Esophagus squamous epithelium (tissue), 5 donors: ENCODE measurements at regions not wholly inside any gene's neighbourhood (a gene's known extent, or its start where the extent isn't known, plus 50 kb on each side); places are given as distances from the start of the nearest gene placed in this dataset.
A peak's percentile ranks its signal among the peaks of the same experiment; 100 is the strongest.

Experiments used
- DNase-seq: peaks from one replicate; lab custom pipeline; 2025; lab: John Stamatoyannopoulos, UW
- H3K27ac ChIP-seq, 4 donors: fragments of 200-600 bp; sonication (generic); one replicate each; pipeline ENCODE4 v1.5.1; 2016 to 2019; ENCODE audit warnings: mild to moderate bottlenecking in 1 of 4
- H3K27me3 ChIP-seq, 4 donors: fragments of 200-600 bp; sonication (generic); 1 replicate in 3 of 4; 2 replicates in 1 of 4; pipeline versions ENCODE4 v1.5.1 to v1.6.0; 2017 to 2021; ENCODE audit warnings: antibody characterized with exemption in 1 of 4
- H3K36me3 ChIP-seq, 3 donors: fragments of 200-600 bp; sonication (generic); one replicate each; pipeline ENCODE4 v1.5.1; 2016 to 2019
- H3K4me1 ChIP-seq, 3 donors: fragments of 200-600 bp; sonication (generic); one replicate each; pipeline ENCODE4 v1.5.1; 2017 to 2019
- H3K4me3 ChIP-seq, 4 donors: fragments of 200-600 bp; sonication (generic); 1 replicate in 3 of 4; 2 replicates in 1 of 4; pipeline ENCODE4 v1.5.1; 2016 to 2019; ENCODE audit warnings: mild to moderate bottlenecking in 2 of 4, moderate library complexity in 1 of 4
- H3K9me3 ChIP-seq, 3 donors: fragments of 200-600 bp; sonication (generic); one replicate each; pipeline ENCODE4 v1.5.1; 2016 to 2019
- CTCF ChIP-seq, 6 experiments: fragments of 450-650 bp in 4 of 6; fragments of 200-600 bp in 2 of 6; sonication (generic) in 2 of 6; IDR thresholded peaks; one replicate each; pipeline ENCODE4 v1.5.1; 2016 to 2019; ENCODE audit warnings: antibody characterized with exemption in 6 of 6, mild to moderate bottlenecking in 4 of 6, moderate library complexity in 4 of 6
- POLR2A ChIP-seq, 4 donors: fragments of 450-650 bp; IDR thresholded peaks; one replicate each; pipeline ENCODE4 v1.6.1; 2017; ENCODE audit warnings: antibody characterized with exemption in 4 of 4, mild to moderate bottlenecking in 4 of 4, moderate library complexity in 3 of 4
- WGBS, 2 donors: methylation state at CpG; one replicate each; pipeline ENCODE4 v1.1.5; 2018; 5-methylcytosine and 5-hydroxymethylcytosine counted together
- intact Hi-C: fragments of 100-400 bp; cut with DNase I; formaldehyde crosslinking; loops from one replicate; pipeline ENCODE4 v1.15.0; 2022
- donor health status: DM: yes; HTN: yes; CAD: no.

- DNase-seq, result no peak
- TF ChIP-seq CTCF (IDR thresholded peaks at IDR 0.05) (no peak), POLR2A (IDR thresholded peaks at IDR 0.05) (no peak)
- peaks cover 0 to 10% (median 0%) of the 10 kb centered on the region in 3 donors for H3K9me3 ChIP-seq
- H3K36me3 ChIP-seq, result no peaks in the 10 kb centered on the region
- H3K27ac ChIP-seq, result peak overlapping the region in 3 of 4 donors; percentile 63 to 79 (median 75)
- WGBS, 2 donors, result 80 to 83% methylated on average over 2 of the region's 2 CpGs
- no peak overlapping the region for H3K4me3 ChIP-seq
- H3K27me3 ChIP-seq, result peaks cover 0 to 3% (median 0%) of the 10 kb centered on the region in 4 donors
- intact Hi-C loops, result no loop called here
- peaks cover 0 to 29% (median 4%) of the 10 kb centered on the region in 3 donors for H3K4me1 ChIP-seq
Measured at GRCh38 chr13:44210525-44210924, 163.1 kb upstream of the SERP2 start.

- no peak overlapping the region for H3K4me3 ChIP-seq
Measured at GRCh38 chr13:44211286-44211685, 162.3 kb upstream of the SERP2 start.

GRCh38 chr13:44211704-44212346 lies 161.8 kb upstream of the SERP2 start:
- H3K27ac ChIP-seq, result peak overlapping the region in 3 of 4 donors; percentile 63 to 79 (median 75)
- TF ChIP-seq POLR2A (IDR thresholded peaks at IDR 0.05), result no peak
- peaks cover 0 to 3% (median 0%) of the 10 kb centered on the region in 4 donors for H3K27me3 ChIP-seq
- 82 to 85% methylated on average over 14 of the region's 14 CpGs for WGBS, 2 donors
- no peak overlapping the region for H3K4me3 ChIP-seq
- no peak for DNase-seq
- H3K4me1 ChIP-seq, result peaks cover 0 to 29% (median 4%) of the 10 kb centered on the region in 3 donors
- no peaks in the 10 kb centered on the region for H3K36me3 ChIP-seq
- no peaks in the 10 kb centered on the region for H3K9me3 ChIP-seq
- intact Hi-C loops, result no loop called here

More at GRCh38 chr13:44211286-44211685, 162.3 kb upstream of the SERP2 start:
- Histone ChIP-seq H3K4me1 (peaks cover 0 to 29% (median 4%) of the 10 kb centered on the region in 3 donors), H3K27ac (peak overlapping the region in 3 of 4 donors; percentile 63 to 79 (median 75)), H3K36me3 (no peaks in the 10 kb centered on the region), H3K27me3 (peaks cover 0 to 3% (median 0%) of the 10 kb centered on the region in 4 donors), H3K9me3 (peaks cover 0 to 3% (median 0%) of the 10 kb centered on the region in 3 donors)
- DNase-seq, result no peak
- TF ChIP-seq CTCF (IDR thresholded peaks at IDR 0.05), result no peak
- TF ChIP-seq POLR2A (IDR thresholded peaks at IDR 0.05), result no peak
- 65 to 72% methylated on average over 4 of the region's 4 CpGs for WGBS, 2 donors
- intact Hi-C loops, result no loop called here

GRCh38 chr13:44212633-44213396 lies 160.8 kb upstream of the SERP2 start:
- H3K4me3 ChIP-seq, result no peak overlapping the region
- DNase-seq, result no peak
- no peaks in the 10 kb centered on the region for H3K36me3 ChIP-seq
- H3K27me3 ChIP-seq, result peaks cover 0 to 3% (median 0%) of the 10 kb centered on the region in 4 donors
- peaks cover 0 to 39% (median 6%) of the 10 kb centered on the region in 3 donors for H3K4me1 ChIP-seq
- H3K27ac ChIP-seq, result peak overlapping the region; percentile 11 to 75 (median 54)
- 31 to 40% methylated on average over 9 of the region's 9 CpGs for WGBS, 2 donors
- no peak for TF ChIP-seq POLR2A (IDR thresholded peaks at IDR 0.05)
- no peak for TF ChIP-seq CTCF (IDR thresholded peaks at IDR 0.05)
- no peaks in the 10 kb centered on the region for H3K9me3 ChIP-seq
- intact Hi-C loops, result no loop called here

- intact Hi-C loops, result no loop called here
- no peak for TF ChIP-seq CTCF (IDR thresholded peaks at IDR 0.05)
- TF ChIP-seq POLR2A (IDR thresholded peaks at IDR 0.05), result no peak
- Histone ChIP-seq H3K4me3 (no peak overlapping the region), H3K36me3 (no peaks in the 10 kb centered on the region), H3K9me3 (no peaks in the 10 kb centered on the region), H3K27me3 (peaks cover 0 to 3% (median 0%) of the 10 kb centered on the region in 4 donors), H3K27ac (peak overlapping the region; percentile 58 to 88 (median 84)), H3K4me1 (peaks cover 13 to 51% (median 31%) of the 10 kb centered on the region in 3 donors)
- DNase-seq, result no peak
- 22 to 24% methylated on average over 8 to 10 of the region's 10 CpGs for WGBS, 2 donors
Measured at GRCh38 chr13:44218501-44219240, 155.0 kb upstream of the SERP2 start.
